PC-3 (cell line): ENCODE measurements at regions not wholly inside any gene's neighbourhood (a gene's known extent, or its start where the extent isn't known, plus 50 kb on each side); places are given as distances from the start of the nearest gene placed in this dataset.

Experiments used
- CTCF ChIP-seq: fragments of 300-600 bp; sonication (generic); conservative IDR thresholded peaks from 2 replicates; pipeline ENCODE4 v1.5.1; 2017; ENCODE audit warnings: antibody characterized with exemption, low read depth, mild to moderate bottlenecking, low read length
- EZH2 ChIP-seq: fragments of 300-600 bp; sonication (generic); IDR thresholded peaks from one replicate; pipeline ENCODE4 v1.6.1; 2017; ENCODE audit warnings: antibody characterized with exemption, mild to moderate bottlenecking, low read length; ENCODE audit not compliant: unreplicated experiment
- EZH2phosphoT487 ChIP-seq: fragments of 300-600 bp; sonication (generic); IDR thresholded peaks from 2 replicates; pipeline ENCODE4 v1.6.1; 2018; ENCODE audit warnings: mild to moderate bottlenecking, antibody characterized with exemption, low read length, borderline replicate concordance

GRCh38 chr5:118233606-118234005, 754.7 kb downstream of the DTWD2 start:
- TF ChIP-seq CTCF, result no peak
- TF ChIP-seq EZH2, result no peak
- no peak for TF ChIP-seq EZH2phosphoT487
